ENCODE measurements at regions not wholly inside any gene's neighbourhood (a gene's known extent, or its start where the extent isn't known, plus 50 kb on each side); places are given as distances from the start of the nearest gene placed in this dataset.

- Histone ChIP-seq H3K9me3 (ENCODE audit: low read length) (no peaks in the 10 kb centered on the region), H4K20me1 (ENCODE audit: insufficient read depth) (no peaks in the 10 kb centered on the region)
These were observed 150.1 kb upstream of the SOD1 start for GRCh38 chr21:31509194-31510017.

GRCh38 chr21:31505975-31506374 lies 153.5 kb upstream of the SOD1 start:
- Histone ChIP-seq H2AFZ (ENCODE audit: low read depth, low read length) (no peak overlapping the region), H3K36me3 (ENCODE audit: insufficient read depth, low read length) (no peaks in the 10 kb centered on the region), H3K27me3 (ENCODE audit: insufficient read depth, low read depth, low read length) (no peaks in the 10 kb centered on the region), H3K4me2 (ENCODE audit: low read length) (no peak overlapping the region), H3K9me2 (ENCODE audit: insufficient read depth, low read length) (no peaks in the 10 kb centered on the region), H4K20me1 (ENCODE audit: insufficient read depth) (no peaks in the 10 kb centered on the region), H3K79me2 (replicated peaks; ENCODE audit: insufficient read depth, low read length) (no peaks in the 10 kb centered on the region), H3K9me3 (ENCODE audit: low read length) (no peaks in the 10 kb centered on the region), H3K4me3 (ENCODE audit: low read length) (no peak overlapping the region), H3K9ac (ENCODE audit: low read length) (no peak overlapping the region), H3K27ac (ENCODE audit: low read length) (no peak overlapping the region), H3F3A (ENCODE audit: insufficient read depth, low read length, poor library complexity, severe bottlenecking) (no peaks in the 10 kb centered on the region)
- TF ChIP-seq MXI1 (conservative IDR thresholded peaks at IDR 0.05; ENCODE audit: poor library complexity, severe bottlenecking) (no peak), RAD21 (conservative IDR thresholded peaks at IDR 0.05) (no peak), EZH2 (IDR thresholded peaks at IDR 0.05; ENCODE audit: borderline replicate concordance, insufficient read depth, low read length, poor library complexity, severe bottlenecking) (no peak), POLR2AphosphoS5 (IDR thresholded peaks at IDR 0.05) (no peak), EP300 (conservative IDR thresholded peaks at IDR 0.05; ENCODE audit: poor library complexity, severe bottlenecking) (no peak), SMC3 (conservative IDR thresholded peaks at IDR 0.05; ENCODE audit: poor library complexity) (no peak), CTCF (IDR thresholded peaks at IDR 0.05; ENCODE audit: poor library complexity, severe bottlenecking) (no peak)

More at GRCh38 chr21:31509194-31510017, 150.1 kb upstream of the SOD1 start:
- Histone ChIP-seq H3K27ac (ENCODE audit: low read length) (no peak overlapping the region), H3K27me3 (ENCODE audit: insufficient read depth, low read depth, low read length) (no peaks in the 10 kb centered on the region), H3F3A (ENCODE audit: insufficient read depth, low read length, poor library complexity, severe bottlenecking) (no peaks in the 10 kb centered on the region), H2AFZ (ENCODE audit: low read depth, low read length) (no peak overlapping the region), H3K4me2 (ENCODE audit: low read length) (no peak overlapping the region), H3K9me2 (ENCODE audit: insufficient read depth, low read length) (no peaks in the 10 kb centered on the region), H3K9ac (ENCODE audit: low read length) (no peak overlapping the region), H3K36me3 (ENCODE audit: insufficient read depth, low read length) (no peaks in the 10 kb centered on the region), H3K4me3 (ENCODE audit: low read length) (no peak overlapping the region), H3K79me2 (replicated peaks; ENCODE audit: insufficient read depth, low read length) (no peaks in the 10 kb centered on the region)
- TF ChIP-seq RAD21 (conservative IDR thresholded peaks at IDR 0.05): no peak
- TF ChIP-seq REST (IDR thresholded peaks at IDR 0.05; ENCODE audit: borderline replicate concordance): no peak
- TF ChIP-seq TAF1 (IDR thresholded peaks at IDR 0.05; ENCODE audit: low read depth): no peak
- no peak for TF ChIP-seq MXI1 (conservative IDR thresholded peaks at IDR 0.05; ENCODE audit: poor library complexity, severe bottlenecking)
- TF ChIP-seq CTCF (IDR thresholded peaks at IDR 0.05; ENCODE audit: poor library complexity, severe bottlenecking): no peak
- no peak for TF ChIP-seq EP300 (conservative IDR thresholded peaks at IDR 0.05; ENCODE audit: poor library complexity, severe bottlenecking)
- TF ChIP-seq EZH2 (IDR thresholded peaks at IDR 0.05; ENCODE audit: borderline replicate concordance, insufficient read depth, low read length, poor library complexity, severe bottlenecking): no peak

Data from neural cell (in vitro differentiated cells).